Mucosa of descending colon (tissue), 3 donors: ENCODE measurements at regions not wholly inside any gene's neighbourhood (a gene's known extent, or its start where the extent isn't known, plus 50 kb on each side); places are given as distances from the start of the nearest gene placed in this dataset.
A peak's percentile ranks its signal among the peaks of the same experiment; 100 is the strongest.

Source experiments
- ATAC-seq: fragments of 200-7000 bp; cut with Tn5 transposase; one replicate; pipeline ENCODE4 v1.9.1; 2020; ENCODE audit warnings: mild to moderate bottlenecking, moderate library complexity
- DNase-seq, 3 donors: peaks; one replicate each; pipeline ENCODE4 v3.0.0-alpha.2; 2020
- H3K36me3 ChIP-seq: fragments of 200-600 bp; one replicate; pipeline ENCODE4 v1.8.0; 2021; ENCODE audit warnings: low read depth, mild to moderate bottlenecking
- H3K4me1 ChIP-seq: fragments of 200-600 bp; one replicate; pipeline ENCODE4 v1.8.0; 2021; ENCODE audit warnings: low read depth, mild to moderate bottlenecking
- H3K4me3 ChIP-seq: fragments of 200-600 bp; one replicate; pipeline ENCODE4 v1.8.0; 2021; ENCODE audit warnings: mild to moderate bottlenecking
- H3K9me3 ChIP-seq: fragments of 200-600 bp; one replicate; pipeline ENCODE4 v1.8.0; 2021; ENCODE audit warnings: mild to moderate bottlenecking
- intact Hi-C, 2 donors: fragments of 100-400 bp; cut with DNase I in 1 of 2; cut with micrococcal nuclease in 1 of 2; formaldehyde crosslinking; loops; one replicate each; pipeline versions ENCODE4 v1.11.0 to v1.11.1; 2022; cut with DNase I, micrococcal nuclease
- TF ChIP-seq, protein P1 (sequence below): fragments of 200-600 bp; IDR thresholded peaks from one replicate; pipeline ENCODE4 v1.8.0; 2022; ENCODE audit warnings: antibody characterized with exemption, mild to moderate bottlenecking
- donor health status: DM: no; HTN: no; CAD: no; lungs with moderate emphysema.
- donor health status: DM: no; HTN: no; CAD: no.
- donor health status: DM: no; HTN: yes; CAD: no.

GRCh38 chr3:54240-54639 lies 142.3 kb upstream of the CHL1 start:
- intact Hi-C loops, result no loop called here
- H3K9me3 ChIP-seq, result no peaks in the 10 kb centered on the region
- no peaks in the 10 kb centered on the region for H3K4me1 ChIP-seq
- no peaks in the 10 kb centered on the region for H3K36me3 ChIP-seq
- no peak overlapping the region for H3K4me3 ChIP-seq
- no peak for DNase-seq
- ATAC-seq, result no peak
- TF ChIP-seq, protein P1, sequence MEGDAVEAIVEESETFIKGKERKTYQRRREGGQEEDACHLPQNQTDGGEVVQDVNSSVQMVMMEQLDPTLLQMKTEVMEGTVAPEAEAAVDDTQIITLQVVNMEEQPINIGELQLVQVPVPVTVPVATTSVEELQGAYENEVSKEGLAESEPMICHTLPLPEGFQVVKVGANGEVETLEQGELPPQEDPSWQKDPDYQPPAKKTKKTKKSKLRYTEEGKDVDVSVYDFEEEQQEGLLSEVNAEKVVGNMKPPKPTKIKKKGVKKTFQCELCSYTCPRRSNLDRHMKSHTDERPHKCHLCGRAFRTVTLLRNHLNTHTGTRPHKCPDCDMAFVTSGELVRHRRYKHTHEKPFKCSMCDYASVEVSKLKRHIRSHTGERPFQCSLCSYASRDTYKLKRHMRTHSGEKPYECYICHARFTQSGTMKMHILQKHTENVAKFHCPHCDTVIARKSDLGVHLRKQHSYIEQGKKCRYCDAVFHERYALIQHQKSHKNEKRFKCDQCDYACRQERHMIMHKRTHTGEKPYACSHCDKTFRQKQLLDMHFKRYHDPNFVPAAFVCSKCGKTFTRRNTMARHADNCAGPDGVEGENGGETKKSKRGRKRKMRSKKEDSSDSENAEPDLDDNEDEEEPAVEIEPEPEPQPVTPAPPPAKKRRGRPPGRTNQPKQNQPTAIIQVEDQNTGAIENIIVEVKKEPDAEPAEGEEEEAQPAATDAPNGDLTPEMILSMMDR, result no peak

GRCh38 chr3:56672-57071 lies 139.9 kb upstream of the CHL1 start:
- Histone ChIP-seq H3K4me3 (no peak overlapping the region), H3K4me1 (no peaks in the 10 kb centered on the region), H3K36me3 (no peaks in the 10 kb centered on the region), H3K9me3 (no peaks in the 10 kb centered on the region)
- intact Hi-C loops, result no loop called here
- ATAC-seq, result no peak
- TF ChIP-seq, protein P1, result no peak
- DNase-seq, result no peak

GRCh38 chr3:59854-60253 lies 136.7 kb upstream of the CHL1 start:
- TF ChIP-seq, protein P1, result no peak
- Histone ChIP-seq H3K4me1 (no peaks in the 10 kb centered on the region), H3K9me3 (no peaks in the 10 kb centered on the region), H3K36me3 (no peaks in the 10 kb centered on the region), H3K4me3 (no peak overlapping the region)
- DNase-seq, result no peak
- intact Hi-C loops, result no loop called here
- ATAC-seq, result no peak

GRCh38 chr3:63095-63765 lies 133.3 kb upstream of the CHL1 start:
- Histone ChIP-seq H3K9me3 (no peaks in the 10 kb centered on the region), H3K4me1 (no peaks in the 10 kb centered on the region), H3K36me3 (no peaks in the 10 kb centered on the region), H3K4me3 (no peak overlapping the region)
- TF ChIP-seq, protein P1, result no peak
- peak; percentile 28 for ATAC-seq
- intact Hi-C loops, result no loop called here
- peak in 1 of 3 donors; percentile 7 for DNase-seq

- no peaks in the 10 kb centered on the region for H3K4me1 ChIP-seq
- DNase-seq (no peak), ATAC-seq (no peak)
- H3K9me3 ChIP-seq, result no peaks in the 10 kb centered on the region
- intact Hi-C loops, result no loop called here
- H3K4me3 ChIP-seq, result no peak overlapping the region
- H3K36me3 ChIP-seq, result no peaks in the 10 kb centered on the region
- TF ChIP-seq, protein P1, result no peak
Measured at GRCh38 chr3:69690-70089, 126.9 kb upstream of the CHL1 start.

DNA sequence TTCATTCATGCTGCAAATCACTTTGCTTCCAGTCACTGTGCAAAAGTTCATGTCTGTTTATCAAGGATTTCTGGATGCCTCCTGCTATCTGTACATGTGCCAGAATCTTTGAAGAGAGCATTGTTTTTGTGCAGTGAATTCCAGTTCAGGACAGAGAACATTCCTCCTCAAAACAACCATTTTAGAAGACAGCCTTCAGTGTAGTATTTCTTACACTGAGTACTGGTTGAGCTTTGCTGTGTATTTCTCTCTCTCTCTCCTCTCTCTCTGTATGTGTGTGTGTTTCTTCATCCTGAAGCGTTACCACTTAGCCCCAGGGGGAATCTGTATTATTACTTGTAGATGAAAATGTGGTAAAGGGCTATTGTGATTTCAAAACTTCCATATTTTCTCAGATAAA lies 123.8 kb upstream of the CHL1 start:
- intact Hi-C loops, result no loop called here
- TF ChIP-seq, protein P1, result no peak
- H3K4me1 ChIP-seq, result no peaks in the 10 kb centered on the region
- DNase-seq (no peak), ATAC-seq (no peak)
- H3K4me3 ChIP-seq, result no peak overlapping the region
- H3K9me3 ChIP-seq, result no peaks in the 10 kb centered on the region
- H3K36me3 ChIP-seq, result no peaks in the 10 kb centered on the region
